IPS-11a (cell line): ENCODE measurements at regions not wholly inside any gene's neighbourhood (a gene's known extent, or its start where the extent isn't known, plus 50 kb on each side); places are given as distances from the start of the nearest gene placed in this dataset.

Experiments used
- H3K4me3 ChIP-seq: one replicate; pipeline ENCODE4 v1.5.1; 2013; ENCODE audit warnings: low read depth, low read length, control low read depth

DNA sequence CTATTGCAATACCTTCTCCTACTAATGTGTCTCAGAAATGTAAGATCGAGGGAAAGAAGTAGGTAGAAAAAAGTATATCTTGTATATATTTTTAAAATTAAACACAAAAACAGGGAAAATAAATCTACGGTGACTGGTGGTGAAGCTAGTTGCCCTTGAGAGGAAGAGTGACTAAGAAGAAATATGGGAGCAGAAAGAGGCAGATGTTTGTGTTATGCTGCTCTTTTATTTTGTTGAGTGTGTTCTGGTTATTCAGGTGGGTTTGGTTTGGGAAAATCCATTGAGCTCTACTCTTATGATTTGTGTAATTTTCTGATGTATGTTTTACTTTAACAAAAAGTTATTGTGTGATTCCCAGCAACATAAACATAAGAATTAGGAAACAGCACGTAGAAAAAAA is 444.9 kb upstream of the B3GALT2 start:
- no peak overlapping the region for H3K4me3 ChIP-seq

DNA sequence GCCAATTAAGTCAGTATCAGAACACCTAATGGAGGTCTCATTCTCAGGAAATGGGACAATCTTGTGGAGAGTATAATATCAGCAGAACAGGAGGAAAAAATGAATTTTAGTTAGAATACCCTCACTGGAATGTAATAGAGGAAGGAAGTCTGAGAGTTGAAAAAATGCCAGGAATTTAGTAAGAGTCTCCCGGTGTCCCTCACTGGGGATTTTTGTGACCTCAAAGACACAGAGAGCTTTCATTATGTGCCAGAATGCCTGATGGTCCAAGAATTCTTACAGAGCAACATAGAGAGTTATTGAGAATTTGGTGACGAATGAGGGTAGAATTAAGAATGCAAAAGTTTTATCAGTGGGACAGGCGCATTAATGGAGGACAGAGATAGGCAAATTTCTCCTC is 443.5 kb upstream of the B3GALT2 start:
- H3K4me3 ChIP-seq: no peak overlapping the region

DNA sequence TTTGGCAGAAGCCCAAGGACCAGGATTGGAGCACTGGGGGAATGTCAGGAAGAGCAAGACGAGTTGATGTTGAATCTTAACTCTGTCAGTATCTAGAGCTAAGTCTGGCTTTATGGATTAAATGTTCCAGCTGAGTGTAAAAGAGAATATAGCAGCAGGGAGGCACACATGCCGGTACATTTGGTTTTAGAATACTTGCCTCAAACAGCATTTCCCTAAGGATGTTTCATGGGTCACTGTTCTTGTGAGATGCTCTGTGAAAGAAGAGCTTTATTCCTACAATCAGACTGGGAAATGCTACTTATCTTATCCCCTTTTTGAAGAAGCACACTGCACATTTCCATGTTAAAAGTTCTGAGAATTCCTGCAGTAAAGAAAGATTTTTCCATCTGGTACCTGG is 440.3 kb upstream of the B3GALT2 start:
- H3K4me3 ChIP-seq: no peak overlapping the region

DNA sequence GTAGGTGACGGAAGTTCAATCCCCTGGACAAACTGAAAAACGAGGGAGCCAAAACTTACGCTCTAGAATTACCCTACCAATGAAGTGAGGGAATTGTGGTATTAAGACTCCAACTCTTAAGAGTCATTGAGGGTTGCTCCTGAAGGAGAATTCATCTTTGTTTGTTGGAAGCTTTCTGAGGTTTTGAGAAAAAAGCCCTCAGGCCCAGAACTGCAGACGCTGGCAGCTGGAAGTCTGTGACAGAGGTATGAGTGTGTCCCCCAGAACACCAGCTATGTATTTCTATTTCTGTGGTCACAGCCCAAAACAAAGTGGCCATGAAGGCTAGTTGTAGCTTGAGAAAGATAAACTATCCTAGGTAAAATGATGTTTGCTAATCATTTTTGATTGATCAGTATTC is 438.8 kb upstream of the B3GALT2 start:
- H3K4me3 ChIP-seq: no peak overlapping the region

DNA sequence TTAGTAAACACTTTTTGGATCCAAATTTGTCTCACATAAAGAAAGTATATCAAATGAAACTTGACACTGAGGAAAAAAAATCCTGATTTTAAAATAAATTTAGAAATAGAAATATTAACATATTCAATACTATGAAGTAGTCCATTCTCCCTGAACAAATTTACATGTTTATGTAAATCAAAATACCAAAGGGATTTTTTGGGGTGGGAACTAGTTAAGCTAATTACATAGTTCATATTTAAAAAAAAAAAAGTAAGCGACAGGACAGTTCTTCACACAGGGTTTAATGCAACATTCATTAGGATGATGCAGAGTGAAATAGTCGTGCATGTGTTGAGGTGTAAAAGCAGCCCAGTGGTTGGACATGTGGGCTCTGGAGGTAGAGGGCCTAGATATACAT is 433.5 kb upstream of the B3GALT2 start:
- H3K4me3 ChIP-seq: no peak overlapping the region

DNA sequence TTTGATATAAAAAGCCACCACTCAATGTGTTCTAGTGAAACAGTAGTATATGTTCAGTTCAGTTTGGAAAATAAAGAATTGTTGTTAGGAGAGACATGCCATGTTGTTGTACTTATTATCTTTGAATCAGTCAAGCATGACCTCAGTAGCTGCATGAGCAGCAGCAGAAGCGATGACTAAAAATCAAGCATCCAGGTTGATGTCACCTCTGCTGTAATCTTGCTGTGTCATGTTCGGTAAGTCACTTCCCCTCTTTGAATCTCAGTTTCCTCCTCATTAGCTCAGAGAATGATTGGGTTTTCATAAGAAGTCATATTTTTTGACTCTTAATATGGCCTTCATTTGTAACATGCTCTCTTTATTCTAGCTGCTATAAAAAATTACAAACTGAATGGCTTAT is 428.4 kb upstream of the B3GALT2 start:
- H3K4me3 ChIP-seq: no peak overlapping the region

DNA sequence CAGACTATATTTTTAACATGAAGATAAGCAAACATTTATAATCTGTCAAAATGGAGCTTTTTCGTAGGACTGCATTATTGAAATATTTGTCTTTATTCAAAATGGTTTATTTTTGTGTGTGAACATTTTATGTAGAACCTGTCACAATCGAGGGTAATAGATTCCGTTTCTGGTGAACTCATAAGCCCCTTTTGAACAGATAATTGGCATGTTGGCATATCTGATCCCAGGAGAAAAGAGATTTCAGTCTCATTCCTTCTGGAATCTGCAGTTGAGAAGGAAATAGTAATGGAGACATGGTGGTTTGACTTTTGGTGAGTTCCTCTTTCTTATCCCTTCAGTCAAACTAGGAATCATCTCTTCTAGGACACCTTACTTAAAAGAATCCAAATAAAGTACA is 427.9 kb upstream of the B3GALT2 start:
- H3K4me3 ChIP-seq: no peak overlapping the region

DNA sequence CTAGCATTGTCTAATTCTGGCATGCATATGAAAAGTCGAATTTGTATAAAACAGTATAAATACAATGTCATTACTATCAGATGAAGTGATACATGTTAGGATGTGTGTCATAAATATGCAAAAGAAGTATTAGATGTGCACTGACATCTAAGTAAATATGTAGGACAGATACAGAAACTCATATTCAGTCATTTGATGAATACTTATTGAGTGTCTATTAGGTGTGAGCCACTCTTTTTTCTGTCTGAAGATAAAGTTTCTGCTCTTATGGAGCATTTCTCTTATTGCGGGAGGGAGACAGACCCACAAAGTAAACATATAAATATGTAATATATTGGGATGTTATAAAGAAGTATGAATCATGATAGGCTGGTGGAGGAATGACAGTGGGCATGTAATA is 426.6 kb upstream of the B3GALT2 start:
- H3K4me3 ChIP-seq: no peak overlapping the region

DNA sequence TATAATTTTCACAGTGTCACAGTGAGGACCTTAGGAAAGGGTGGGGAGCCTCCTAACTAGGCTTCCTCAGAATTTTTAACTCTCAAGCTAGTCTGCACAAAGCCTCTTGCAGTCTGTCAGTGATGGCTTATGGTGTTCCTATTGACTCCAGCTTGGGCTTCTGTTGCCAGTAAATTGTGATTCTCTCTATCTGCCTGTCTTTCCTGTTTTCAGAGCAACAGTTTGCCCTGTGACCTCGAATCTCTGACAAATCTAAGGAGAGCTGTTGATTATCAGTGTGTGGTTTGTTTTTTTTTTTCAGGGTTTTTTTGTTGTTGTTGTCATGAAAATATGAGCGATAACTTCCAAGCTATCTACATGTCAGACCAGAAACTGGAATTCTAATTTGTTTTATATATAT is 423.2 kb upstream of the B3GALT2 start:
- no peak overlapping the region for H3K4me3 ChIP-seq

DNA sequence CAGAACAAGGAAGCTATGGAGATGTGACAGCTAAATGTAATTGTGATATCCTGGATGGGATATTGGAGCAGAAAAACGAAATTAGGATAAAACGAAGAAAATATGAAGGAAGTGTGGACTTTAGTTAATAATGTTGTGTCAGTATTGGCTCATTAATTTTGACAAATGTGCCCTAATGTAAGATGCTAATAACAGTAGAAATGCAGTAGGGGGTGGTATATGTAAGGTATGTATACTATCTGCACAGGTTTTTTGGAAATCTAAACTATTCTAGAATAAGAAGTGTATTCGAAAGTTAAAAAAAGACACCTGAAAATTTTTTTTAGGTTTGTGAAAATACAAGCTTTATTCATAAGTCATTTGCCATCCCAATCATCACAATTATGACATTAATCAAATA is 421.4 kb upstream of the B3GALT2 start:
- no peak overlapping the region for H3K4me3 ChIP-seq

DNA sequence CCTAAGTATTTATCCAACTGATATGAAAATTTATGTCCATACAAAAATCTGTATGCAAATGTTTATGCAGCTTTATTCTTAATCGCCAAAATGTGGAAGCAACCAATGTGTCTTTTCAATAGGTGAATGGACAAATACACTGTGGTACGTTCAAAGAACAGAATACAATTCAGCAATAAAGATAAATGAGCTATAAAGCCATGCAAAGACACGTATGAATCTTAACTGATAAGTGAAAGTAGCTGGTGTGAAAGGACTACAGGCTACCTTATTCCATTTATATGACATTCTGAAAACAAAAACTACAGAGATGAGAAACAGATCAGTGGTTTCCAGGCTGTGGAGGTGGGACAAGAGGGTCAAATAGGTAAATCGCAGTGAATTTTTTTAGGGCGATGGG is 419.6 kb upstream of the B3GALT2 start:
- H3K4me3 ChIP-seq: no peak overlapping the region

DNA sequence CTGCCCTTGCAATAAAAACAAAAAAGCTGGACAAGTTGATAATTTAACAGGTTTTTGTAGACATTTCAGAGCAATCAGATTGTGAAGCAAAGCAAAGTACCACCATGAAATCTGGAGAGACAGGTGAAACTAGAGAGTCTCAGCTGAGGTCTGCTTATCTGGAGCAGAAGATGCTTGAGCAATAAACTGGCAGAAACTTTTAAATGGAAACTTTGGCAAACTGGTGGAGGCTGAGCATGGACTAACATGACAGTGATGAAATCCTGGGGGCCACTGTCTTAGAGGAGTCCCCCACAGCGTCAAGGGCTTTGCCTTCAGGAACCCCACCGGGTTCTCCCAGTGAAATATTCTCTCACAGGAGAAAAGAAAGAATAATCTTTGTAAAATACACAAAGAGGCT is 416.3 kb upstream of the B3GALT2 start:
- H3K4me3 ChIP-seq: no peak overlapping the region

DNA sequence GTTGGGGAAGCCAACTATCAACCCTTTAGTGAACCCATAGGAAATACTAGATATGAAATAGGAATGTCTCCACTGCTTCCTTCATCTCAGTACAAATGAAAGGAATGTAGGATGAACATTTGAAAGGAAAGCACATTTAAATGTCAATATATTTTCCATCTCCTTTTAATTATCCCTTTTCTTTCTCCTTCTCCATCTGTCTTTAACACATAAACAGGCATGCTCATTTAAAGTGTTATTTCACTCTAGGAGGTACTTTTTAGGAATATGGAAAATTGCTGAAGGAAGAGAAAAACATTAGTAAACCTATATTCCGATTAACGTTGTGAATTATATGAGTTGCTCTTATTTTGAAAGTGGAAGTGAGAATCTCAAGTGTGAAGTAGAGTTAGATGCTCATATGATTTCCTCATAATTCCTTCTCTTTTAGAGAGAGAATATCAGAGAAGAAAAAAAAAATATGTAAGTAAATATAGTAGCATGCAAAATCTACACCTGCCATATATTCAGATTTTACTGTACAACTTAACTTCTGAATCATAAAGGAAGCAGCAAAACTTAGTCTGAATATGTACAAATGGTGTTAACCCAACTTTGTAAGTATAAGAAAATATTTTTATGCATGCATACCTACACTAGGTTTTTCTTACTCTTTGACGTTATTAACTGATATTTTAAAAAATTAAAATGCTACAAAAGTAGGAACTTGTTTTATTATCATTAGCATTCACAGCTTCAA is 406.9 kb upstream of the B3GALT2 start:
- no peak overlapping the region for H3K4me3 ChIP-seq

DNA sequence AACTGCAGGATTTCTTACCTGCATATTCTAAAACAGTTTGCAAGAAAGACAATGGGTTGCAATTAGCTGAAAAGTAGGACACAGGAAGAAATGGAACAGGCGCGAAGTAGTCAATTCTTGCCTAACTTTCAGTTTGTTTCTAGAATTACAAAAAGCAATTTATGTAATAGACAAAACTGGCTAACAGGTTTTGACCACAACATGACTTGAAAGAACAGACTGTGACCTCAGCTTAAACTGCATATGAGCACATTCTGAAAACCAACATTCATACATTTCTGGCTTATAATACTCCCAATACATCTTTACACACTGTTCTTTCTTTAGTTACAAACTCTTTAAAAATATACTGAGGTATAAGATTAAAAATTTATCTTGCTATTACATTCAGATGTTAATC is 405.9 kb upstream of the B3GALT2 start:
- H3K4me3 ChIP-seq: no peak overlapping the region

DNA sequence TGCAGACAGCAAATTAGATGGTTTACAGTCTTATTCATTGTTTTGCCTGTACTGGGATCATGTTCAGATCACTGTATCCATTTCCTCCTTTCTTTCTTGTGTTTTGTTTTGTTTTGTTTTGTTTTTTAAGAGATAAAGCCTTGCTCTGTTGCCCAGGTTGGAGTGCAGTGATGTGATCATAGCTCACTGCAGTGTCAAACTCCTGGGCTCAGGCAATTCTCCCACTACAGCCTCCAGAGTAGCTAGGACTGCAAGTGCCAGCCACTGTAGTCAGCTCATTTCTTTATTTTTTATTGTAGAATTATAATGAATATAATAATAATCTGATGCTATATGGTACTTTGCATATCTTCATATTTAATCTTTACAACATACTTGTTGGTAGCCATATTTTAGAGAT is 403.7 kb upstream of the B3GALT2 start:
- no peak overlapping the region for H3K4me3 ChIP-seq

DNA sequence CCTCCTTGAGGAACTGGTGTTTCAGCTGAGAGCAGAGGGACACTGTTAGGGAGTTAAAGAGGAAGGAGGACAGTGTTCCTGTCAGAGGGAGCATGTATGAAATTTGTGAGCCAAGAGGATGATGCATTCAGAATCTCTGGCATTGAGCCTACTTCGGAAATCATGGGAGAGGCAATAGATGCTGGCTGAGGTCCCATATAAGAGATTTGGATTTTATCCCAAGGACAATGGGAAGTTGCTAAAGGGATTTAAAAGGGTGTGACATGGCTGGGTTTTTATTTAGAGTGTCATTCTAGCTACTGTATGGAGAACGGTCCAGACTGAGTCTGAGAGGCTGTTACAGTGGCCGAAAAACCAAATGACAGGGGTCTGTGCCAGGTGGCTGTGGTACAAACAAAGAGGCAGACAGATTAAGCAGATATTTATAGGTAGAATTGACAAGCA is 403.2 kb upstream of the B3GALT2 start:
- no peak overlapping the region for H3K4me3 ChIP-seq

DNA sequence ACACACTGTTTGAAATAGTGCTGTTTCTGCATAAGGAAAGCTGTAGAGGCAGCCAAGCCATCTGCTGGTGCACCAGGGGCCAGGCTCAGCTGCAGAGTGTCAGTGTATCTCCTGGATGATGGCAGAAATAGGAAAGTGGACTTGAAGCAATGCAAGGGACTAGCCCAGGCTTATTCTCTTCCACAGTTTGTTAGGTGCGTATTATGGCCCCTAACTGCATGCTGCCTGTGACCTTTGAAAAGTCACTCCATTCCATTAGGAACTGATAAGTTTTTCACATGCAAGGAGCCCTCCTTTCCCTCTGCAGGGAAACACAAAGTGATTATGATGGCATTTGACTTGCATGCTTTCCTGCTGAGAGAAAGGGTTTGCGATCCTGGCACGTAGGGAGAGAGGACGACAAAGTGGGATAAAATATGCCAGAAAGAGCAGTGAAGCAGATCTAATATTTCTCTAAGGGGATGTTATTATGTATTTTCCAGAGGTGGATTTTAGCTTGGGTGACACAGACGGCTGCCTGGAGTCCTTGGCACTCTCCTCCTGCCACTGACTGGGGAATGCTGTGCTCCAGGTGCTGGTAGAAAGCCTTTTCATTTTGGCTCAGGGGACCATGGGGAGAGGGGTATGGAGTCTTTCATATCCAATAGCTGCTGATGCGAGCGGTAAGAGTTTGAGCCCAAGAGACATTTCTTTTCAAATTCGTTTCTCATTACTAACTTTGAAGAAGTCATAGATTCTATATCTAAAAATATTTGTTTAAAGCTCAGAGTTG is 402.1 kb upstream of the B3GALT2 start:
- no peak overlapping the region for H3K4me3 ChIP-seq

DNA sequence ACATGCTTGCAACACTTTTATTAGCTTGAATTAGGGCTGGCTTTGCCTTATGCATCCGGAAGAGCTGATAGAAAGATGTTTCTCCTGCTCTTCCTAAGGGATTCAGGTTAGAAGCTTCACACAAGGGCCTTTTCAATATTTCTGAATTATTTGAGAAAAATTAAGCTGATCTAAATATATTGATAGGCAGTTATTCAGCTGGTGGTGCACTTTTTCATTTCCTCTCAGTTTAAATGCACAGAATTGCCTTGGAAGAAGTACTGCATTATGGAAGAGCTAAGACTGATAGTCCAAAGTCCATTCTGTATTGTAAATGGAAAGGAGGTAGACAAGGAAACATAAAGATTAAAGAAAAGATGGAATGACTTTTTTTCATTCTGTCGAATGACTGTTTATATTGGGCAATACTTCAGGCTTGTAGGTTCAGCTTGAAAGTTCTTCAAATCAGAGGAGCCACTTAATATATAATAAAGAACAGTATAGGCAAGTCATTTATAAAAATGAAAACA is 398.4 kb upstream of the B3GALT2 start:
- no peak overlapping the region for H3K4me3 ChIP-seq

DNA sequence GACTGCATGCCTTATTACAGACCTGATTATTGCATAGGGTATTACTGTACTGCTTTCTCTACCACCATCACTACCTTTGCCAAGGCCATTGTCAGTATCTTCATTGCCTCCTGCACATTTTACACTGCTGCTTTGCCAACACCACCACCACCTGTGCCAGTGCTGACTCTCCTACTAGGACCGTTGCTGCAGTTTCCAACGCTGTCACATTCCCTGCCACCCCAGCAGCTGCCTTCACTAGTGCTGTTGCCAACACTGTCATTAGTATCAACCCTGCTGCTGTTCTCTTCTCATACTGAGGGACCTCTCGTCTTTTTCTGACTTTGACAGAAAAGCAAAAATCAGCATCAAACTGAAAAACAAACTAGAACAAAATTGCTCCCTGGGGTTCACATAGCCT is 394.9 kb upstream of the B3GALT2 start:
- H3K4me3 ChIP-seq: no peak overlapping the region

DNA sequence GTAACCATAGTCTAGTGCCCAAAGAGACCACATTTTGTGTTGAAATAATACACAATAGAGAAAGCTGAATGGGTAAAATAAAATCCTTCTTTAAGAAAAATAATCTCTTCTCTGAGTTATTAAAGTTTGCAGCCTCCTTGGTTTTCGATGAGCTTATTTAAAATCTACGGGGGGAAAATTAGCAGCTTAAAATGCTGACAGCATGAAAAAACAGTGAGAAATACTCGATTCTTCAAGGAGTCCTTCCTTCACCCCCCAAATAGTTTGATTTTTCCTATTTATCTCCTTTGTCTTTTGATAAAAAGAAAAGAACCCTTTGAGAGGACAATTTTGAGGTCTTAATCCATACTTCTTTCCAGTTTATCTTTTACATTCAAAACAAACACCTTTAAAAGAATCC is 394.0 kb upstream of the B3GALT2 start:
- no peak overlapping the region for H3K4me3 ChIP-seq

DNA sequence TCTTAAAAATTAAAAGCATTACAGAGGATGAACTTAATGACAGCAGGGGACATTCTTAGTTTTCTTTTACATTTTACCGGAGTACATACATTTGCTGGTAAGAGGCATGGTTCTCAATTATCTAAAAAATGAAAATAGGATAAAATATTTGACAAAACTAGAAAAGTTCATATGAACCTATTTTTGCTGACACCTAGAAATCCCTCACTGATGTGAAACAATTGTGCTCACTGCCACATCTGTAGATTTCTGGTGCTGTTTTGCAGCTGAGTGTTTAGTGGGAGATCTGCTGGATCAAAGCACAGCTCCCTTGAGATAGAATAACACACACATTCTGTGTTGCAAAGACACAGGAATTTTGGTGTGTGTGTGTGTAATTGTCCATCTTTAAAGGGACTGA is 392.9 kb upstream of the B3GALT2 start:
- H3K4me3 ChIP-seq: no peak overlapping the region

DNA sequence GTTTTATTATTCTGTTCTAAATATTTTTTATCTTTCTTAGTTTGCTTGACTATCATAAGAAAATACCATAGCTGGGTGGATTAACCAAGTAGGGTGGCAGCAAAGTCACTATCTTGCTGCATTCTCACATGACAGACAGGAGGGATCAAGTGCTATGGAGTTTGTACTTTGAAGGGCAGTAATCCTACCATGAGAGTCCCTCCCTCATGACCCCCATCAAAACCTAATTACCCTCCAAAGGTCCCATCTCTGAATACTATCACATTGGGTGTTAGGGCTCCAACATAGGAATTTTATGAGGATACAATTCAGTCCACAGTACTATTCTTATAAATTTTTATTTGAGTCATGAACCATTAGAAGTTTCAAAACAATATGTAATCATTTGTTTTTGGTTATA is 388.5 kb upstream of the B3GALT2 start:
- H3K4me3 ChIP-seq: no peak overlapping the region

DNA sequence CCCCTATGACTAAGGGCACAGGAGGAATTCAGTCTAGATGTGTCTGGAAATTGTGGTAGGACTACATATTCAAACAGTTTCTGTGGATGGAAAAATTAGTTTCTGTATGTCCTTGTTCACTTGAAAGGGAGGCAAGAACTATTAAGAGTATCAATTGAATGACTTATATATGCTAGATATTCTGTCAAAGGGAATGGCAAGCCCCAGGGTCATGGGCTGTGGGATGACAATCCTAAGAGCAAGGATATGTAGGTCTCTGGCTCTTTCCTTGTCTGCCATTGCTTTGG is 383.5 kb upstream of the B3GALT2 start:
- no peak overlapping the region for H3K4me3 ChIP-seq
